H1 (cell line): ENCODE measurements at regions not wholly inside any gene's neighbourhood (a gene's known extent, or its start where the extent isn't known, plus 50 kb on each side); places are given as distances from the start of the nearest gene placed in this dataset.

Experiments used
- CTCF ChIA-PET: fragments of 300-600 bp; sonication (Branson Sonifier 250); formaldehyde crosslinking; loops from one replicate; lab custom pipeline; 2021; ENCODE audit not compliant: partially characterized antibody; lab: Charles Lee
- POLR2A ChIA-PET: fragments of 300-600 bp; sonication (Branson Sonifier 250); formaldehyde crosslinking; loops from one replicate; lab custom pipeline; 2021; ENCODE audit warnings: inconsistent platforms; ENCODE audit not compliant: partially characterized antibody; lab: Charles Lee
- DNase-seq, 2 experiments: peaks; one replicate each; pipeline versions ENCODE4 v3.0.0 to v3.0.0-alpha.2; 2010 to 2022; ENCODE audit warnings: low spot score in 2 of 2, low read depth in 1 of 2, mixed read lengths in 1 of 2
- FAIRE-seq: peaks from 2 replicates; lab custom pipeline; 2011; peaks lifted over from hg19 to GRCh38; lab: Jason Lieb, UNC
- H2AFZ ChIP-seq: 2 replicates; pipeline ENCODE4 v1.8.1; 2012; ENCODE audit warnings: low read length, inconsistent platforms
- H2AK5ac ChIP-seq: 2 replicates; pipeline ENCODE4 v1.6.1; 2013; ENCODE audit warnings: low read depth, low read length
- H2BK120ac ChIP-seq: replicated peaks from 2 replicates; pipeline ENCODE3; 2013; ENCODE audit warnings: low read depth, low read length, inconsistent platforms
- H2BK12ac ChIP-seq: 2 replicates; pipeline ENCODE4 v1.6.1; 2013; ENCODE audit warnings: low read depth, low read length
- H2BK15ac ChIP-seq: 2 replicates; pipeline ENCODE4 v1.6.1; 2013; ENCODE audit warnings: low read length
- H2BK20ac ChIP-seq: 2 replicates; pipeline ENCODE4 v1.6.1; 2013; ENCODE audit warnings: low read length
- H2BK5ac ChIP-seq: 2 replicates; pipeline ENCODE4 v1.6.1; 2013; ENCODE audit warnings: low read depth, low read length
- H3K14ac ChIP-seq: 2 replicates; pipeline ENCODE4 v1.6.1; 2013; ENCODE audit warnings: inconsistent platforms; ENCODE audit not compliant: insufficient read length
- H3K18ac ChIP-seq: 2 replicates; pipeline ENCODE4 v1.6.1; 2013; ENCODE audit warnings: low read length; ENCODE audit errors: extremely low read depth
- H3K23ac ChIP-seq: 2 replicates; pipeline ENCODE4 v1.6.1; 2013; ENCODE audit warnings: inconsistent platforms; ENCODE audit not compliant: insufficient read length
- H3K23me2 ChIP-seq: 2 replicates; pipeline ENCODE4 v1.6.1; 2013; ENCODE audit warnings: low read depth, low read length
- H3K27ac ChIP-seq: 2 replicates; pipeline ENCODE4 v1.6.1; 2011; ENCODE audit warnings: low read depth, low read length, inconsistent platforms
- H3K27me3 ChIP-seq, 4 experiments: replicated peaks in 1 of 4; 1 replicate in 1 of 4; 2 replicates in 3 of 4; pipeline versions ENCODE4 v1.6.1 to v1.8.1; 2011 to 2013; ENCODE audit warnings: low read length in 3 of 4, mild to moderate bottlenecking in 3 of 4, inconsistent platforms in 2 of 4, mixed read lengths in 2 of 4, moderate library complexity in 1 of 4; ENCODE audit not compliant: control insufficient read depth in 3 of 4, insufficient read depth in 3 of 4; ENCODE audit errors: extremely low read depth in 1 of 4
- H3K36me3 ChIP-seq, 4 experiments: 2 replicates each; pipeline versions ENCODE4 v1.6.1 to v1.8.1; 2011 to 2013; ENCODE audit warnings: mild to moderate bottlenecking in 4 of 4, low read length in 3 of 4, moderate library complexity in 2 of 4, control low read depth in 1 of 4, inconsistent platforms in 1 of 4; ENCODE audit not compliant: insufficient read depth in 4 of 4, control insufficient read depth in 2 of 4
- H3K4ac ChIP-seq: replicated peaks from 2 replicates; pipeline ENCODE3; 2013; ENCODE audit warnings: low read length, low read depth, mixed read lengths, inconsistent platforms; ENCODE audit not compliant: insufficient read length
- H3K4me1 ChIP-seq, 4 experiments: replicated peaks in 1 of 4; 1 replicate in 1 of 4; 2 replicates in 3 of 4; pipeline versions ENCODE4 v1.6.1 to v1.8.1; 2011 to 2013; ENCODE audit warnings: low read length in 3 of 4, inconsistent platforms in 2 of 4, mixed read lengths in 1 of 4; ENCODE audit not compliant: insufficient read depth in 4 of 4, control insufficient read depth in 3 of 4
- H3K4me2 ChIP-seq, 2 experiments: 2 replicates each; pipeline versions ENCODE4 v1.6.1 to v1.8.1; 2011 to 2013; ENCODE audit warnings: low read depth in 2 of 2, low read length in 2 of 2, control low read depth in 1 of 2, inconsistent platforms in 1 of 2, mild to moderate bottlenecking in 1 of 2; ENCODE audit not compliant: insufficient read depth in 1 of 2
- H3K4me3 ChIP-seq, 4 experiments: fragments of 200-600, 300-600 bp in 1 of 4; sonication (generic), shearing (Covaris generic), sonication (Bioruptor Twin) in 1 of 4; 2 replicates each; pipeline versions ENCODE4 v1.5.1 to v1.8.1; 2011 to 2016; ENCODE audit warnings: low read length in 4 of 4, low read depth in 3 of 4, control low read depth in 2 of 4, inconsistent platforms in 2 of 4, mild to moderate bottlenecking in 2 of 4, mixed read lengths in 1 of 4, moderate library complexity in 1 of 4; ENCODE audit not compliant: insufficient read depth in 2 of 4; ENCODE audit errors: extremely low read depth in 1 of 4
- H3K56ac ChIP-seq: replicated peaks from 2 replicates; pipeline ENCODE3; 2013; ENCODE audit warnings: low read depth, mild to moderate bottlenecking, mixed read lengths, low read length, inconsistent platforms; ENCODE audit not compliant: insufficient read length
- H3K79me1 ChIP-seq: 2 replicates; pipeline ENCODE4 v1.6.1; 2013; ENCODE audit warnings: low read depth, low read length, control low read depth
- H3K79me2 ChIP-seq, 2 experiments: 2 replicates each; pipeline versions ENCODE4 v1.6.1 to v1.8.1; 2012 to 2013; ENCODE audit warnings: low read length in 2 of 2, mild to moderate bottlenecking in 2 of 2, inconsistent platforms in 1 of 2; ENCODE audit not compliant: insufficient read depth in 2 of 2, control insufficient read depth in 1 of 2
- H3K9ac ChIP-seq, 4 experiments: replicated peaks in 1 of 4; 1 replicate in 1 of 4; 2 replicates in 3 of 4; pipeline versions ENCODE4 v1.6.1 to v1.8.1; 2011 to 2013; ENCODE audit warnings: low read depth in 3 of 4, low read length in 3 of 4, control low read depth in 2 of 4, mild to moderate bottlenecking in 2 of 4, moderate library complexity in 2 of 4, inconsistent platforms in 1 of 4; ENCODE audit errors: extremely low read depth in 1 of 4
- H3K9me3 ChIP-seq, 2 experiments: 2 replicates each; pipeline versions ENCODE4 v1.6.1 to v1.8.1; 2012 to 2013; ENCODE audit warnings: mild to moderate bottlenecking in 2 of 2, moderate library complexity in 2 of 2, control low read depth in 1 of 2, inconsistent platforms in 1 of 2, low read depth in 1 of 2, low read length in 1 of 2, mixed read lengths in 1 of 2; ENCODE audit not compliant: insufficient read depth in 2 of 2
- H4K20me1 ChIP-seq, 2 experiments: replicated peaks in 1 of 2; 2 replicates each; pipeline versions ENCODE3 to v1.8.1; 2011 to 2013; ENCODE audit warnings: inconsistent platforms in 2 of 2, low read length in 2 of 2, mild to moderate bottlenecking in 1 of 2; ENCODE audit not compliant: insufficient read depth in 2 of 2, control insufficient read depth in 1 of 2
- H4K5ac ChIP-seq: 2 replicates; pipeline ENCODE4 v1.6.1; 2013; ENCODE audit warnings: low read length, low read depth, mixed read lengths, inconsistent platforms; ENCODE audit not compliant: insufficient read length
- H4K8ac ChIP-seq: 2 replicates; pipeline ENCODE4 v1.8.0; 2013; ENCODE audit warnings: mild to moderate bottlenecking, moderate library complexity, low read length, inconsistent platforms; ENCODE audit not compliant: insufficient read depth; ENCODE audit errors: extremely low read depth
- H4K91ac ChIP-seq: replicated peaks from 2 replicates; pipeline ENCODE3; 2013; ENCODE audit warnings: low read length, mixed read lengths, inconsistent platforms; ENCODE audit not compliant: insufficient read length
- RBBP5 ChIP-seq: IDR thresholded peaks from 2 replicates; pipeline ENCODE4 v1.7.1; 2012; ENCODE audit warnings: low read depth, mild to moderate bottlenecking, inconsistent platforms, low read length, moderate library complexity, borderline replicate concordance
- RXRA ChIP-seq: IDR thresholded peaks from 2 replicates; pipeline ENCODE4 v1.6.1; 2011; ENCODE audit warnings: low read depth, mild to moderate bottlenecking, low read length, moderate library complexity; ENCODE audit not compliant: insufficient read depth
- SRF ChIP-seq: IDR thresholded peaks from 2 replicates; pipeline ENCODE4 v1.6.1; 2011; ENCODE audit warnings: mild to moderate bottlenecking, low read depth, low read length, moderate library complexity
- TBP ChIP-seq: IDR thresholded peaks from 2 replicates; pipeline ENCODE4 v1.6.1; 2011; ENCODE audit warnings: low read depth, low read length, improper control_type of control experiment
- WGBS, 2 experiments: shearing (Covaris generic) in 1 of 2; methylation state at CpG; one replicate each; pipeline versions ENCODE4 v1.1.6 to v1.1.7; 2013 to 2015; ENCODE audit warnings: low lambda C conversion rate in 2 of 2, mixed read lengths in 2 of 2, inconsistent platforms in 1 of 2, low coverage in 1 of 2, missing lambda C conversion rate in 1 of 2; ENCODE audit not compliant: insufficient replicate concordance in 2 of 2, insufficient coverage in 1 of 2, insufficient read length in 1 of 2; ENCODE audit errors: extremely low coverage in 1 of 2, missing lambda C conversion rate in 1 of 2; 5-methylcytosine and 5-hydroxymethylcytosine counted together
- TF ChIP-seq, protein P1 (sequence below): IDR thresholded peaks from 2 replicates; pipeline ENCODE4 v1.6.1; 2011; ENCODE audit warnings: low read length, improper control_type of control experiment

GRCh38 chr10:64468219-64468618 lies 947.0 kb downstream of the REEP3 start:
- H2BK12ac ChIP-seq, result no peak overlapping the region
- no peak overlapping the region for H4K91ac ChIP-seq
- 100% methylated on average over 2 of the region's 2 CpGs; no CpG with 5 or more reads in 1 of the 2 experiments for WGBS, 2 experiments
- no peaks in the 10 kb centered on the region for H3K79me1 ChIP-seq
- H3K4me2 ChIP-seq, result no peak overlapping the region
- FAIRE-seq, result no peak
- no peak overlapping the region for H2AFZ ChIP-seq
- H2BK15ac ChIP-seq, result no peak overlapping the region
- no peak overlapping the region; the same call in 1 of the 2 replicates for H3K18ac ChIP-seq
- H2BK20ac ChIP-seq, result no peak overlapping the region
- POLR2A ChIA-PET, result no interaction called here
- H4K8ac ChIP-seq, result no peak overlapping the region
- no peak overlapping the region for H2BK5ac ChIP-seq
- H3K27me3 ChIP-seq, result no peaks in the 10 kb centered on the region
- peaks cover 13 to 20% of the 10 kb centered on the region in 2 experiments for H3K9me3 ChIP-seq
- no peaks in the 10 kb centered on the region for H3K4me1 ChIP-seq
- H3K4ac ChIP-seq, result no peak overlapping the region
- H4K20me1 ChIP-seq, result no peaks in the 10 kb centered on the region
- H3K23me2 ChIP-seq, result no peaks in the 10 kb centered on the region
- H3K56ac ChIP-seq, result no peak overlapping the region
- H3K14ac ChIP-seq, result no peak overlapping the region
- H3K36me3 ChIP-seq, result no peaks in the 10 kb centered on the region
- H2AK5ac ChIP-seq, result no peak overlapping the region
- H3K9ac ChIP-seq, result no peak overlapping the region
- no peak overlapping the region for H2BK120ac ChIP-seq
- no peaks in the 10 kb centered on the region for H3K79me2 ChIP-seq
- H3K27ac ChIP-seq, result no peak overlapping the region
- DNase-seq, result no peak
- no peak overlapping the region for H4K5ac ChIP-seq
- H3K23ac ChIP-seq, result no peak overlapping the region
- CTCF ChIA-PET, result no interaction called here
- H3K4me3 ChIP-seq, result no peak overlapping the region
- TF ChIP-seq RXRA, result no peak
- TF ChIP-seq RBBP5, result no peak
- TF ChIP-seq SRF, result no peak
- no peak for TF ChIP-seq TBP
- TF ChIP-seq, protein P1, sequence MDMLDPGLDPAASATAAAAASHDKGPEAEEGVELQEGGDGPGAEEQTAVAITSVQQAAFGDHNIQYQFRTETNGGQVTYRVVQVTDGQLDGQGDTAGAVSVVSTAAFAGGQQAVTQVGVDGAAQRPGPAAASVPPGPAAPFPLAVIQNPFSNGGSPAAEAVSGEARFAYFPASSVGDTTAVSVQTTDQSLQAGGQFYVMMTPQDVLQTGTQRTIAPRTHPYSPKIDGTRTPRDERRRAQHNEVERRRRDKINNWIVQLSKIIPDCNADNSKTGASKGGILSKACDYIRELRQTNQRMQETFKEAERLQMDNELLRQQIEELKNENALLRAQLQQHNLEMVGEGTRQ, result no peak
